ENCODE measurements at regions not wholly inside any gene's neighbourhood (a gene's known extent, or its start where the extent isn't known, plus 50 kb on each side); places are given as distances from the start of the nearest gene placed in this dataset.

- TF ChIP-seq RARB (CRISPR knock-in tag; IDR thresholded peaks at IDR 0.05) (no peak), ZC3H10 (CRISPR knock-in tag; IDR thresholded peaks at IDR 0.05) (no peak), CSRNP3 (CRISPR knock-in tag; IDR thresholded peaks at IDR 0.05) (no peak), ARNTL (CRISPR knock-in tag; IDR thresholded peaks at IDR 0.05; ENCODE audit: borderline replicate concordance, low read depth) (no peak), PPARA (CRISPR knock-in tag; IDR thresholded peaks at IDR 0.05; ENCODE audit: borderline replicate concordance) (no peak), GLIS3 (CRISPR knock-in tag; IDR thresholded peaks at IDR 0.05) (no peak), ZNF8 (CRISPR knock-in tag; IDR thresholded peaks at IDR 0.05) (no peak)
These were observed 224.8 kb downstream of the SIPA1L2 start for GRCh38 chr1:232404981-232405731.
